MM.1S (cell line): ENCODE measurements at regions not wholly inside any gene's neighbourhood (a gene's known extent, or its start where the extent isn't known, plus 50 kb on each side); places are given as distances from the start of the nearest gene placed in this dataset.

ENCODE experiments used
- EZH2phosphoT487 ChIP-seq: fragments of 300-600 bp; sonication (generic); IDR thresholded peaks from 2 replicates; pipeline ENCODE4 v1.6.1; 2018; ENCODE audit warnings: antibody characterized with exemption, low read length
- TF ChIP-seq, protein P1 (sequence below): fragments of 300-600 bp; sonication (generic); IDR thresholded peaks from 2 replicates; pipeline ENCODE4 v1.5.1; 2016; ENCODE audit warnings: antibody characterized with exemption, low read length, mixed read lengths

DNA sequence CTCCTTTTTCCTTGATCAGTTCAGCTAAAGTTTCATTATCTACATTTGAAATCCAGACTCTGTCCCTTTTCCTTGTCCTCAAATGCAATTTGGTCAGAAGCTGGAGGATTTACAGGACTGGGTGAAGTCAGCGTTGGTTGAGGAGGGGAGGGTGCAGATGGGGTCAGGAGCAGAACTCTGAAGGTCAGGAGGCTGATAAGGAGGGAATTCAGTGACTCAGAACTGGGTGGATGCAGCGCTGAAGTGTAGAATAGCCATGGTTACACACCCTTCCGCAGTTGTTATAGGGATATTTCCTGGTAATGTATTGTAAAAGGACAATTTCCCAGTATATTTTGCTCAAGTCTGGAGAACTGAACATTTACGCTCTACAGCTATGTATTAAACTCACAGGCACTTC, 133.1 kb upstream of the FOXA2 start:
- TF ChIP-seq, protein P1, sequence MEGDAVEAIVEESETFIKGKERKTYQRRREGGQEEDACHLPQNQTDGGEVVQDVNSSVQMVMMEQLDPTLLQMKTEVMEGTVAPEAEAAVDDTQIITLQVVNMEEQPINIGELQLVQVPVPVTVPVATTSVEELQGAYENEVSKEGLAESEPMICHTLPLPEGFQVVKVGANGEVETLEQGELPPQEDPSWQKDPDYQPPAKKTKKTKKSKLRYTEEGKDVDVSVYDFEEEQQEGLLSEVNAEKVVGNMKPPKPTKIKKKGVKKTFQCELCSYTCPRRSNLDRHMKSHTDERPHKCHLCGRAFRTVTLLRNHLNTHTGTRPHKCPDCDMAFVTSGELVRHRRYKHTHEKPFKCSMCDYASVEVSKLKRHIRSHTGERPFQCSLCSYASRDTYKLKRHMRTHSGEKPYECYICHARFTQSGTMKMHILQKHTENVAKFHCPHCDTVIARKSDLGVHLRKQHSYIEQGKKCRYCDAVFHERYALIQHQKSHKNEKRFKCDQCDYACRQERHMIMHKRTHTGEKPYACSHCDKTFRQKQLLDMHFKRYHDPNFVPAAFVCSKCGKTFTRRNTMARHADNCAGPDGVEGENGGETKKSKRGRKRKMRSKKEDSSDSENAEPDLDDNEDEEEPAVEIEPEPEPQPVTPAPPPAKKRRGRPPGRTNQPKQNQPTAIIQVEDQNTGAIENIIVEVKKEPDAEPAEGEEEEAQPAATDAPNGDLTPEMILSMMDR = no peak
- no peak for TF ChIP-seq EZH2phosphoT487
